HG03571 (cell line): ENCODE measurements at regions not wholly inside any gene's neighbourhood (a gene's known extent, or its start where the extent isn't known, plus 50 kb on each side); places are given as distances from the start of the nearest gene placed in this dataset.
A peak's percentile ranks its signal among the peaks of the same experiment; 100 is the strongest.

ENCODE experiments used
- ATAC-seq: cut with Tn5 transposase; IDR thresholded peaks from one replicate; pipeline ENCODE4 v1.9.1; 2021; ENCODE audit not compliant: unreplicated experiment

DNA sequence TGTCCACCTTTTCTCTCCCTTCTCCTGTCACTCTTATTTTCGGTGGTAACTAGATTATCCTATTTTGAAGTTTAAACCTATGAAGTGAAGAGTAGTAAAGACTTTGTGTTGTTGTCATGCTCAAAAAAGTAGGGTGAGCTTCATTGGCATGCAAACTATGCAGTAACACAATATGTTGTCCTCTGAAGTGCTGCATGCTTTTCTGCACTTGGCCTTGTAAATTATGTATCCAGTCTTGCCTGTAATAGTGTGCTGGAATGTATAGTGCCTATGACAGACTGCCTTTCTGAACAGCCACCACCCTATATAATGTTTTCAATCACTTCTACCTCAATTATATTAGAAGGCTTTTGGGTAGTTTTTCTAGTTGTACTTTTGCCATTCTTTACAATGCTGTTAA is 1198.2 kb upstream of the PCDH20 start:
- no peak for ATAC-seq

DNA sequence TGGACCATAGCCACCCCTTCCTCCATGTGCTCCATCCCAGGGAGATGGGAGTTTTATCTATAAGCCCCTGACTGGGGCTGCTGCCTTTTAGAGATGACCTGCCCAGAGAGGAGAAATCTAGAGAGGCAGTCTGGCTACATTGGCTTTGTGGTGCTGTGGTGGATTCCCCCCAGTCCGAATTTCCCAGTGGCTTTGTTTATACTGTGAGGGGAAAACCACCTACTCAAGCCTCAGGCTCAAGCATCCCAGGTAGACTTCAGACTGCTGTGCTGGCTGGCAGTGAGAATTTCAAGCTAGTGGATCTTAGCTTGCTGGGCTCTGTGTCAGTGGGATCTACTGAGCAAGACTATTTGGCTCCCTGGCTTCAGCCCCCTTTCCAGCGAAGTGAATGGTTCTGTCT is 1195.7 kb upstream of the PCDH20 start:
- no peak for ATAC-seq

GRCh38 chr13:62598708-62599107 is 1183.1 kb upstream of the PCDH20 start:
- no peak for ATAC-seq

- no peak for ATAC-seq
Measured at GRCh38 chr13:62595976-62596375, 1180.3 kb upstream of the PCDH20 start.

DNA sequence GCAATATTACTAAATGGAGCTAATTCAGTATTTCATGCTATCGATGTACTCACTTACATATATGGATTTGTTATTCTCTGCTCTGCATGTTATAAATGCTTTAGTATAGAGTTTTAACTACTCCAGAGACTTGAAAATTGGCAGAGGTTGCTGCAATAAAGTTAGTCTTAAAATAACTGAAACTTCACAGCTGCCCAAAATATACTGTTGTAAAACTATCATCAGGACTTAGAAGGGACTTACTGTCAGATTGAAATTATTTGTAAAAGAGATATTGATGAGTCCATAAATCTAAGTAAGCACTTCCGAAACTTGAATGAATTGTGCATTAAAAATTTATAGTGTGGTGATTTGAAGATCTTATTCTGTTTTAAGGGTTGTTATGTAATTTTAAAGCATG is 1178.2 kb upstream of the PCDH20 start:
- ATAC-seq = no peak

DNA sequence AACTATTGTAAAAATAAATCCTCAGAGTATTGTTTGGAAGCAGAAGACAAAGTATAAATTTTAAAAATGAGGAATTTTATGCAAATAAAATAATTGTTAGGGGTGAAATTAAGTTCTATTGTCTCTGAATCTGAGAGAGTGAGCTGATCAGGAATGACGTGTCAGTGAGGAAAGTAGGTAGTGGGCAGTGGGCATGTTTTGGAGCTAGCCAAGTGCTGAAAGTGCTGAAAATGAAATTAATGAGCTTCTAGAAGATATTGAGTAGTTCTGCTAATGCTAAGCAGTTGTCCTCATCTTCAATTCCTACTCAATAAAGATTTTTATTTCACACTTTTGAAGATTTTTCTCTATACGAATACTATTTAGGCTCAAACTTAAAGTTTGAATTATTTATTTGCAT is 1167.8 kb upstream of the PCDH20 start:
- ATAC-seq = no peak

- ATAC-seq = no peak
Measured at GRCh38 chr13:62578402-62578801, 1162.8 kb upstream of the PCDH20 start.

GRCh38 chr13:62564770-62565169 is 1149.1 kb upstream of the PCDH20 start:
- no peak for ATAC-seq

- no peak for ATAC-seq
Measured at GRCh38 chr13:62563251-62563650, 1147.6 kb upstream of the PCDH20 start.

- ATAC-seq = no peak
Measured at GRCh38 chr13:62556978-62557377, 1141.3 kb upstream of the PCDH20 start.

DNA sequence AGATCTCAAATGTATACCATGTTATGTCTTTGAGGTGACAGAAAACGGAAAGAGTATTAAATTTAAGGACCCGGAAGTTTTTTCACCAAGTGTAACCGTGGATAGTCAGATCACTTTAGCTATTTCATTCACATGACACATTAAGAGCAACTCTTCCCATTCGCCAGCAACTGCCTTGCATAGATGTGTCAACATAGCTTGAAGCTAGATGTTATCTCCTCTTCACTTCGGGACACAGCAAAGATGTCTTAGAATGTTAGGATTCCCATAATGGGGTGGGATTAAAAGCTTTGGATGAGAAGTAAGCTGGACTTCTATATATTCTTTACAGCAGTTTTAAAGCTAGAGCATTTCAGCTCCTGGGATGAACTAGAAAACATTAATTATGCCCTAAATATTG is 1135.9 kb upstream of the PCDH20 start:
- ATAC-seq = no peak

DNA sequence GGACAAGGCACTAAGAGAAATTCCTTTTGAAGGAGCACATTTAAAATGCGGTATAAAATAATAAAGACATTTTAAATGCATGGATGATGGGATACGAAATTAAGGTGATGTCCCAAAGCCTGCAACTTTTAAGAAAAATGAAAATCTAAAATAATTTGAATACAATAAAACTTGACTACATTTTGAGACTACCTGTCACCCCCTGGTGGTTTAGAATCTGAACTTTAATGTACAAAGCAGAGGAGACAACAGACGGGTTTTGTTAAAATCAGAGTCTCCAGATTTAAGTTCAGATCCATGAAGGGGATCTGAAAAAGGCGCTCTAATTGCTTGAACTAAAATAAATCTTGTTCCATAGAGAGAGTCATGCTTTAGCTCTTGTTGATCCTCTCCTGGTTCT is 1129.3 kb upstream of the PCDH20 start:
- no peak for ATAC-seq

DNA sequence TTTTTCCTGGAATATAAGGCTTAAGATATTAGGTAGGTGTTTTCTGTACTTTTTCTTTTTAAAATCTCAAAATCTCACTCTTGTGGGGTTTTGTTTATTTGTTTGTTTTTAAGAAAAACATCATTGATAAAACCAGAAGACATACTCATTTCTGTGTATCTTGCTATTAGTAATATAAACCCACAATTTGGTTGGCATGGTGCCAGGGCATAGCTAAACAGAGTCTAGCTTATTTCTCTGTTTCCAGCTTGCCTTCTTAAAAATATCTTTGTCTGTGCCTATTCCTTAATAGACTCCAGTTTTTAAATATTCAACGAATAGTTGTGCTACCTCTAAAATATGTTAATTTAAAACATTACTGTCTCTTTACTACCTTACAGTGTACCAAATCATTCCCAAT is 1121.9 kb upstream of the PCDH20 start:
- ATAC-seq = no peak

GRCh38 chr13:62525652-62526051 is 1110.0 kb upstream of the PCDH20 start:
- ATAC-seq = no peak

DNA sequence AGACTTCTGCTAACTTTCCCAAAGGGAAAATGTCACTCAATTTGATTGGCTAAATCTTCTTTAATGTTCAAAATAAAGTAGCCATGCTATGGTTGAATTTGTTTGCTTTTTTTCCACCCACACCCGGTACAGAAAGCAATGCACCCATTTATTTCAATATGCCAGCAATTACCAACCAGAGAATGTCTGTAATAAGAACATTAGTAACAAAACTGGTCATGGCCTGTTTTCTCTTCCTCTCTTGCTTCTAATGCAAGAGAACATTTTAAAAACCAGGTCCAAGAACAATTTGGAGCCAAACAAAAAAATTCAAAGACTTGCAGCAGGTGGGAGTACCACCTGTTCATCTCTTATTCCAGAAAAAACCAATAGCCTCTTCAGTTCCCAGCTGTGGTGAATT is 1108.8 kb upstream of the PCDH20 start:
- no peak for ATAC-seq

DNA sequence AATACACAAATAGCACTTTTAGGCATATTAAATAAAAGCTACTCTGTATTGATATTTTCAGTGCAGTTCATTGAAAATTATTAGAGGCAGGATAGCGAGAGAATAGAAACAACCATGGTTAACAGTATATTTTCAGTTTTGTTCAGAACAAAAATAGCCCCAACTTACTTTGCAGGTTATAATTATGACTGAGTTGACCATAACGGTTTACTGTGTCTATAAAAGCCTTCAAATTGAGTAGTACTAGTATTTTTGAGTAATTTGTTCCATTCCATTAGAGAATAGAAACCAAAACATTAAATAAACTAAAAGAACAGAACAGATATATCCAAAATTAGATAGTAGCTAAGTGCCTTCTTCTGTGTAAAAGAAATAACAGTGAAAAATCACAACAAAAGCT is 1108.4 kb upstream of the PCDH20 start:
- ATAC-seq = peak; percentile 70

GRCh38 chr13:62512194-62513141 is 1096.8 kb upstream of the PCDH20 start:
- ATAC-seq = peak; percentile 93

GRCh38 chr13:62510906-62511655 is 1095.4 kb upstream of the PCDH20 start:
- ATAC-seq = no peak

- ATAC-seq = no peak
Measured at GRCh38 chr13:62502588-62502987, 1086.9 kb upstream of the PCDH20 start.

DNA sequence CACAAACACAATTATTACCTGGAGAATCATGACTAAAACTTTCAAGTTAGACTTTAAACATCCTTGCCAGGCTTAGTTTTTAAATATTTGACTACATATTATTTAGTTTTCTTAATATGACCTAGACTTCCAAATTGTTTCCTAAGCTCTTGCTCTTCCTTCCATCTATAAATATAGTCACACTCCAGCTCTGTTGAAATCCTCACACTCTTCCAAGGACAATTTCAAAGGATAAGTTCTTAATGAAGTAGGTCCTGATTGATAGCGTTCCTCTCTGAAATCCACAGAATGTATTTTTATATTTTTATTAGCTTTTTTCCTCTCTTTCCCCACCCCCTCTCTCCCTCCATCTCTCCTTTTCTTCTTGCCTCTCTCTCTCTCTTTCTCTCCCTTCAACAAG is 1074.1 kb upstream of the PCDH20 start:
- ATAC-seq = no peak

DNA sequence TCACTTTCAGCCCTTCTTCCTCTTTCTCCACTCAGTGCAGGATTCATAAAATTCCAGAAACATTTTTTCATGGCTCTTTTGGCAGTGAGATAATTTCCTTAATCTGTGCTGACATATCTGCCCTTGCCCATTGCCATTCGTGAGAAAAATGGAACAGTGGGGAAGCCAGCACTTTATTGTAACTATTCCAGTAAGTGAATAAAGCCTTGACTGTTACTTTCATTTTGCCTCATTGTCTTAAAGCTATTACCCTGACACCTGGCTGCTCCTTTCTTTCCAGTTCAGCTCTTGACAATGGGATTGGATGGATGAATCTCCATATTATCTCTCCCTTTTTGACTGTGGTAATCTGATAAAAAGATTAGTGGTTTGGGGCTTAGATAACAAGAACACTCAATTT is 1068.1 kb upstream of the PCDH20 start:
- no peak for ATAC-seq

GRCh38 chr13:62482351-62482750 is 1066.7 kb upstream of the PCDH20 start:
- ATAC-seq = no peak
